ENCODE measurements at regions not wholly inside any gene's neighbourhood (a gene's known extent, or its start where the extent isn't known, plus 50 kb on each side); places are given as distances from the start of the nearest gene placed in this dataset.
A peak's percentile ranks its signal among the peaks of the same experiment; 100 is the strongest.

GRCh38 chr18:48473816-48474215 lies 64.6 kb upstream of the ZBTB7C start:
- ATAC-seq, result no peak
- Histone ChIP-seq H3K36me3 (no peaks in the 10 kb centered on the region), H3K27ac (no peak overlapping the region), H3K4me3 (no peak overlapping the region), H3K9me3 (peaks cover 0 to 16% (median 0%) of the 10 kb centered on the region in 11 donors), H3K27me3 (no peaks in the 10 kb centered on the region), H3K4me1 (peaks cover 0 to 23% (median 9%) of the 10 kb centered on the region in 9 donors)
- WGBS, 2 donors, result 96 to 97% methylated on average over 1 of the region's 1 CpG
- TF ChIP-seq, protein P1, sequence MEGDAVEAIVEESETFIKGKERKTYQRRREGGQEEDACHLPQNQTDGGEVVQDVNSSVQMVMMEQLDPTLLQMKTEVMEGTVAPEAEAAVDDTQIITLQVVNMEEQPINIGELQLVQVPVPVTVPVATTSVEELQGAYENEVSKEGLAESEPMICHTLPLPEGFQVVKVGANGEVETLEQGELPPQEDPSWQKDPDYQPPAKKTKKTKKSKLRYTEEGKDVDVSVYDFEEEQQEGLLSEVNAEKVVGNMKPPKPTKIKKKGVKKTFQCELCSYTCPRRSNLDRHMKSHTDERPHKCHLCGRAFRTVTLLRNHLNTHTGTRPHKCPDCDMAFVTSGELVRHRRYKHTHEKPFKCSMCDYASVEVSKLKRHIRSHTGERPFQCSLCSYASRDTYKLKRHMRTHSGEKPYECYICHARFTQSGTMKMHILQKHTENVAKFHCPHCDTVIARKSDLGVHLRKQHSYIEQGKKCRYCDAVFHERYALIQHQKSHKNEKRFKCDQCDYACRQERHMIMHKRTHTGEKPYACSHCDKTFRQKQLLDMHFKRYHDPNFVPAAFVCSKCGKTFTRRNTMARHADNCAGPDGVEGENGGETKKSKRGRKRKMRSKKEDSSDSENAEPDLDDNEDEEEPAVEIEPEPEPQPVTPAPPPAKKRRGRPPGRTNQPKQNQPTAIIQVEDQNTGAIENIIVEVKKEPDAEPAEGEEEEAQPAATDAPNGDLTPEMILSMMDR (IDR thresholded peaks at IDR 0.05), result no peak
- intact Hi-C loops (cut with DNase I), result loop anchor here in 1 of 10 donors (2.0 kb wide), 1 partner anchor 191 kb away; no protein-coding TSS in a partner anchor
- DNase-seq, result no peak

DNA sequence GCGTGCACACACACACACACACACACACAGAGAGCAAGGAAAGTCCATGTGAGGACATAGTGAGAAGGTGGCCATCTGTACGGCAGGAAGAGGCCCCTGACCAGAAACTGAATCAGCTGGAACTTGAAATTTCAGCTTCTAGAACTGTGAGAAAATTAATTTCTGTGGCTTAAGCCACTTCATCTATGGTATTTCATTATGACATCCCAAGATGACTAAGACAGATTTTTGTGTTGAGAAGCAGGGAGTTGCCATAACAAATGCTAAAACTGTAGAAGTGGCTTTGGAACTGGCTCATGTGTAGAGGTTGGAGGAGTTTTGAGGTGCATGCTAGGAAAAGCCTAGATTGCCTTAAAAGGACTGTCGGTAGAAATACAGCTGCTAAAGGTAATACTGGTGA lies 63.4 kb upstream of the ZBTB7C start:
- ATAC-seq, result no peak
- Histone ChIP-seq H3K4me1 (peaks cover 0 to 23% (median 9%) of the 10 kb centered on the region in 9 donors), H3K27me3 (no peaks in the 10 kb centered on the region), H3K36me3 (no peaks in the 10 kb centered on the region), H3K9me3 (peaks cover 0 to 10% (median 0%) of the 10 kb centered on the region in 11 donors), H3K27ac (no peak overlapping the region), H3K4me3 (no peak overlapping the region)
- 64 to 90% methylated on average over 3 of the region's 3 CpGs for WGBS, 2 donors
- DNase-seq, result no peak
- TF ChIP-seq, protein P1 (IDR thresholded peaks at IDR 0.05), result no peak
- intact Hi-C loops (cut with DNase I), result no loop called here

GRCh38 chr18:48470484-48471180 lies 61.4 kb upstream of the ZBTB7C start:
- no peaks in the 10 kb centered on the region for H3K36me3 ChIP-seq
- DNase-seq (no peak), ATAC-seq (peak in 7 of 8 donors; percentile 15 to 91 (median 74))
- intact Hi-C loops (cut with DNase I), result no loop called here
- peaks cover 0 to 10% (median 0%) of the 10 kb centered on the region in 11 donors for H3K9me3 ChIP-seq
- 66% methylated on average over 5 of the region's 5 CpGs for WGBS, 2 donors
- H3K4me1 ChIP-seq, result peaks cover 0 to 21% (median 9%) of the 10 kb centered on the region in 9 donors
- H3K27ac ChIP-seq, result peak overlapping the region; percentile 28 to 84 (median 70)
- no peak overlapping the region for H3K4me3 ChIP-seq
- no peaks in the 10 kb centered on the region for H3K27me3 ChIP-seq
- TF ChIP-seq, protein P1 (IDR thresholded peaks at IDR 0.05), result no peak

- intact Hi-C loops (cut with DNase I), result no loop called here
- no peaks in the 10 kb centered on the region for H3K27me3 ChIP-seq
- TF ChIP-seq, protein P1 (IDR thresholded peaks at IDR 0.05), result no peak
- no peaks in the 10 kb centered on the region for H3K36me3 ChIP-seq
- H3K4me3 ChIP-seq, result no peak overlapping the region
- no peak overlapping the region for H3K27ac ChIP-seq
- ATAC-seq, result peak in 1 of 8 donors; percentile 31
- peaks cover 0 to 10% (median 0%) of the 10 kb centered on the region in 11 donors for H3K9me3 ChIP-seq
- 85 to 89% methylated on average over 2 of the region's 2 CpGs for WGBS, 2 donors
- H3K4me1 ChIP-seq, result peaks cover 0 to 21% (median 9%) of the 10 kb centered on the region in 9 donors
- DNase-seq, result no peak
Observed at GRCh38 chr18:48468151-48468550, 59.0 kb upstream of the ZBTB7C start.

All from heart right ventricle (tissue), 16 donors.